B cell (primary cell): ENCODE measurements at regions not wholly inside any gene's neighbourhood (a gene's known extent, or its start where the extent isn't known, plus 50 kb on each side); places are given as distances from the start of the nearest gene placed in this dataset.

Experiments
- EZH2 ChIP-seq: IDR thresholded peaks from 2 replicates; pipeline ENCODE4 v1.6.1; 2012; ENCODE audit warnings: borderline replicate concordance, low read depth, mild to moderate bottlenecking, moderate library complexity, low read length; ENCODE audit not compliant: insufficient read depth, poor library complexity, severe bottlenecking
- TF ChIP-seq, protein P1 (sequence below): fragments of 200-600 bp; IDR thresholded peaks from one replicate; pipeline ENCODE4 v1.8.0; 2022; ENCODE audit warnings: antibody characterized with exemption, mild to moderate bottlenecking

DNA sequence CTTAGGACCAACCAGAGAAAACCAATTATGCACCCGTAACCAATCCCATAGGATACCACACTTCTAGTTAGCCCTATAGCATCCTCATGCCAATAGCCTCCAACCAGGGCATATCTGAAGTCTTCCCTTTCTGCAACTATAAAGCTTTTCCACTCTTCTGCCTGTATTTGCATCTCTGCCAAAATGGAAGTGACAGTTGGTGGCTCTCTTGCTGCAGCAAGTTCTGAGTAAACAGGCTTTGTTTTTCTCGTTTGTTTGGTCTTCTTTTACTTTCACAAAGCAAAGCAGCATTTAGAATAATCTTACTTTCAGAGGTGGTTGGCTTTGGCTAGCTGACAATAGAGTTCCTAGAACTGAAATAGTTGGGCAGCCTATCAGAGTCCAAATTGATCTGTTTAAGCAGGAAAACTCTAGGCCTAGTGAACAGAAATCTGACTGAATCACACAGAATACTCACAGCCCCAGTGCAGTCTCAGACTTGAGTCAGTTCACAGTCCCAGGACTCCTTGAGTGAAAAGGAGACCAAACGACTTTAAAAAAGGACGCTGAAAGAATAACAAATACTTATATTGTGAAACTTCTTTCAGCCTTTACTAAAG, 1029.7 kb upstream of the LRFN5 start:
- TF ChIP-seq EZH2: no peak
- TF ChIP-seq, protein P1, sequence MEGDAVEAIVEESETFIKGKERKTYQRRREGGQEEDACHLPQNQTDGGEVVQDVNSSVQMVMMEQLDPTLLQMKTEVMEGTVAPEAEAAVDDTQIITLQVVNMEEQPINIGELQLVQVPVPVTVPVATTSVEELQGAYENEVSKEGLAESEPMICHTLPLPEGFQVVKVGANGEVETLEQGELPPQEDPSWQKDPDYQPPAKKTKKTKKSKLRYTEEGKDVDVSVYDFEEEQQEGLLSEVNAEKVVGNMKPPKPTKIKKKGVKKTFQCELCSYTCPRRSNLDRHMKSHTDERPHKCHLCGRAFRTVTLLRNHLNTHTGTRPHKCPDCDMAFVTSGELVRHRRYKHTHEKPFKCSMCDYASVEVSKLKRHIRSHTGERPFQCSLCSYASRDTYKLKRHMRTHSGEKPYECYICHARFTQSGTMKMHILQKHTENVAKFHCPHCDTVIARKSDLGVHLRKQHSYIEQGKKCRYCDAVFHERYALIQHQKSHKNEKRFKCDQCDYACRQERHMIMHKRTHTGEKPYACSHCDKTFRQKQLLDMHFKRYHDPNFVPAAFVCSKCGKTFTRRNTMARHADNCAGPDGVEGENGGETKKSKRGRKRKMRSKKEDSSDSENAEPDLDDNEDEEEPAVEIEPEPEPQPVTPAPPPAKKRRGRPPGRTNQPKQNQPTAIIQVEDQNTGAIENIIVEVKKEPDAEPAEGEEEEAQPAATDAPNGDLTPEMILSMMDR: no peak
